IPS DF 4.7 (cell line): ENCODE measurements at regions not wholly inside any gene's neighbourhood (a gene's known extent, or its start where the extent isn't known, plus 50 kb on each side); places are given as distances from the start of the nearest gene placed in this dataset.
"Not testable (repeated sequence)": the region's sequence is repeated elsewhere in the genome, so short reads cannot be mapped to it uniquely, and the experiment has no call there.

ENCODE experiments used
- DNase-seq: peaks from one replicate; pipeline ENCODE4 v3.0.0-alpha.2; 2013; ENCODE audit warnings: low spot score; ENCODE audit errors: extremely low read depth

DNA sequence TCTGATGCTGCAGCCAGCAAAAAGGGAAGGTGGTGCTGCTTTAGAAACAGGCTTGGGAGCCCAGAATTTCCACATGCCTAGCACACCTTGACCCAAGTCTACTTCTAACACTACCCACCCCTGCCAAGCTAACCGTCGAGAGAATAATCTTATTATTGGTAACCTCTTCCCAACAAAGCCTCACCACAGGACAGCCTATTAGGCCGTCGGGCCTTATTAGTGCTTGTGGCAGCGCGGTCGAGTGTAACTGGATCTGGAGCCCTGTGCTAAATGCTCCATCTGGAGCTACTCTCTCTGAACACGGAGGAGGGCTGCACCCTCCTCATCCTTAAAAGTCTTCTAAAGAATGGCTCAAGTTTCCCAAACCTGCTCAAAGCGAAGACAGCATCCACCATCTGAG, 165.5 kb upstream of the NFIA start:
- no peak for DNase-seq

DNA sequence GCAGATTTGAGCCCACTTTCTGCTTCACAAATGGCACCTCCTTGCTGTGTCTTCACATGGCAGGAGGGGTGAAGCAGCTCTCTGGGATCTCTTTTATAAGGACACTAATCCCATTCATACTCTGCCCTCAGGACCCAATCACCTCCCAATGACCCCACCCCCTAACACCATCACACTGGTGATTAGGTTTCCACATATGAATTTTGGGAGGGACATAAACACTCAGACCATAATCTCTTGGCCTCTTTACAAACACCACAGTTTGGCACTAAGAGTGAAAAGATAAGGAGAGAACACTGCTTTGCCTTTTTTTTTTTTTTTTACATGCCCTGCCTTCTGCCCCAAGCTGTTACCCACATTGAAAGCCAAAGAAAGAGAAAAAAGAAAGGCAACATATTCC, 166.2 kb upstream of the NFIA start:
- DNase-seq = no peak

DNA sequence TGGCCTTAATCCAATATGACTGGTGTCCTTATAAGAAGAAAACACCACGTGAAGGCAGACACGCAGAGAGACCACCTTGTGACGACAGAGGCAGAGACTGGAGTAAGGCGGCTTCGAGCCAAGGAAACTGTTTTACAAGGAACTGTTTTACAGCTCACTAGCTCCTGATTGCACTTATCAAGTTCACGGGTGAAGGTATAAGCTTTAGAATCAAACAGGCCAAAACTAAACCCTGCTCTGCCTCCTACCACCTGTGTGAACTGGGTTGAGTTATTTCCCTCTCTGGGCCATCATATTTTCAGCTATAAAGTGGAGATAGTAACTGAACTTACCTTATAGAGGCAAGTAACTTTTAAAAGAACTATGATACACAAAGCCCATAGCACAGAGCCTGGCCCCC, 166.9 kb upstream of the NFIA start:
- no peak for DNase-seq

DNA sequence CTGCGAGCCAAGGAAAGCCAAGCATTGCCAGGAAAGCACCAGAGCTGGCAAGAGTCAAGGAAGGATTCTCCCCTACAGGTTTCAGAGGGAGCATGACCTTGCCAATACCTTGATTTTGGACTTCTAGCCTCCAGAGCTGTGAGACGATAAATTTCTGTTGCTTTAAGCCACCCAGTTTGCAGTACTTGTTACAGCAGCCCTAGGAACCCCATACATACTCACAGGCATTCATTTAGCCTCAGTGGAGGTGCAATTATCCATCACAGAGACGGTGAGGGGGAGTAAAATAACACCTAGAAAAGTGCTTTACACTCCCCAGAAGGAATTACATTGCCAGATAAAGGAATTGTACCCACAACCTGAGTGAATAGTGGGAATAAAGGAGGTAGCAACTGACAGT, 167.4 kb upstream of the NFIA start:
- no peak for DNase-seq

DNA sequence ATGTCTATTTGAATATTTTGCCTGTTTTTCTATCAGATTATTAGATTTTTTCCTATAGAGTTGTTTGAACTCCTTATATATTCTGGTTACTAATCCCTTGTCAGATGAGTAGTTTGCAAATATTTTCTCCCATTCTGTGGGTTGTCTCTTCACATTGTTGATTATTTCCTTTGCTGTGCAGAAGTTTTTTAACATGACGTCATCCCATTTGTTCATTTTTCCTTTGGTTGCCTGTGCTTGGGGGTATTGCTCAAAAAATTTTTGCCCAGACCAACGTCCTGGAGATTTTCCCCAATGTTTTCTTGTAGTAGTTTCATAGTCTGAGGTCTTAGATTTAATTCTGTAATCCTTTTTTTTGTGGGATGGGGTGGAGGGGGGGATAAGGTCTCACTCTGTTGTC, 168.7 kb upstream of the NFIA start:
- DNase-seq = not testable (repeated sequence)

DNA sequence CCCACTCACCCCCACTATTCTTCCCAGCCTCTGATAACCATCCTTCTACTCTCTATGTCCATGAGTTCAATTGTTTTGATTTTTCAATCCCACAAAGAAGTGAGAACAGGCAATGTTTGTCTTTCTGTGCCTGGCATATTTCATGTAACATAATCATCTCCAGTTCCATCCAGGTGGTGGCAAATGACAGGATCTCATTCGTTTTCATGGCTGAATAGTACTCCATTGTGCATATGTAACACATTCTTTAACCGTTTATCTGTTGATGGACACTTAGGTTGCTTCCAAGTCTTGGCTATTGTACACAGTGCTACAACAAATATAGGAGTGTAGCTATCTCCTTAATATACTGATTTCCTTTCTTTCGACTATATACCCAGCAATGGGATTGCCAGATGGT, 169.3 kb upstream of the NFIA start:
- no peak for DNase-seq

DNA sequence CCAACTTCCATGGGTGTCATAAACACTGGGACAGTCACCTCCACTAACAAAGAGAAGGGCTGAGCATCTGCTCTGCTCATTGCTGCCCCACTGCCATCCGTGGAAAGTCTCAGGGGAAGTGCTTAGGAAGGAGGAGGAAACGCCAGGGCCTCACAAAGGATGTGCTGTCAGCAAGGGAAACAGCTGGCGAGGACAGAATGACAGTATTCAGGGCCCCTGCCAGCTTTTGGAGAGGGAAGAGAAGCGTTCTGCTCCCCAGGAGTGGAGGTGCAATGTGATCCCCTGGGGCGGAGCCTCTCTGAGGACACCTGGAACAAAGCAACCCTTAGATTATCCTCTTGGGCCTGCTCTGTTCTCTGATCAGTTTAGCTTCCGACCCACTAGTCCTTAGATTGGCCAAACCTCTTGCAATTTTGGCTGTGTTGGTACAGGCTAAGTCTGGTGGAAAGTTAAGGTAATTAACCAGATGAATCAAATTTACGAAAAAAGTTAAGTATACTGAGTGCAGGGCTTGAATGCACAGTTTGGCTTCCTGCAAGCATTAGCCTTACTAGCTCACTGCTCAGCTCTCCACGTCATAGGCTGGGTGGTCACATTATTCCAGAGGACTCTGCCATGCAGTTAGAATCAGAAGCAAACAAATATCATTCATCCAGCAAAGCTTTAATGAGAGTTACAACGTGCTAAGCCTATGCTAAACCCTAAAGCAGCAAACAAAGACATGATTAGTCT, 170.2 kb upstream of the NFIA start:
- no peak for DNase-seq

DNA sequence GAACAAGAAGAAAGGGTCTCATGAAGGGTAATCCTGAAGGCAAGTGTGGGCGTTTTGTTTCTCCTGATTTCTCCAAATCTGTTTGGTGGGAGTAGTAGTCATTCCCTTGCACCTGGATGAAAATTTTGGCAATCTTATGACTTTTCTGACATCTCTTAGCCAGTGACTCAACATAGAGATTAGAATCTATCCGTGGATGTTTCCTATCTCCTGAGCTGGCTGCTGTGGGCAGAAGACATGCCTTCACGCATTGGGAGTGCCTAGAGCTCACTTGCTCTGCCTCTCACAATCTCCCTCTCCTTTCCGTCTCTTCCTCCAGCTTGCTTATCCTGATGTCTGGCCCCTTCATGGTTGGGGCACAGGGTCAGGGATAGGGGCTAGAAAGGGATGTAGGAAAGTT, 174.2 kb upstream of the NFIA start:
- no peak for DNase-seq

DNA sequence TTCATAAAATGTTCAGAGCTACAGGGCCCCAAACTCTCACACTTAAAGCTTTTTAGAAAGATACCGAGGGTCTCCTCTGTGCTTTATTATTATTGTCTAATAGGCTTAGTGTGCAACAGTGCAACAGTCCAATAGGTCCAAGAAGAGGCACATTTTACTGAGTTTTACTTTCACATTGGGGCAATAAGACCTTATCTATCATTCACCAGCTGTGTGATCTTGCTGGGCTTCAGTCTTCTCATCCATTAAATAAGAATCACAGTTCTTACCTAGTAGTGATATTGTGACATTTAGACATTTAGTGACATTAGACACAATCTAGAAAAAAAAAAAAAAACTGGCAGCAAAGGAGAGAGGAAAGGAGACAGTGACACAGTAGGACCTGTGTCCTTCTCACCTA, 175.8 kb upstream of the NFIA start:
- no peak for DNase-seq

DNA sequence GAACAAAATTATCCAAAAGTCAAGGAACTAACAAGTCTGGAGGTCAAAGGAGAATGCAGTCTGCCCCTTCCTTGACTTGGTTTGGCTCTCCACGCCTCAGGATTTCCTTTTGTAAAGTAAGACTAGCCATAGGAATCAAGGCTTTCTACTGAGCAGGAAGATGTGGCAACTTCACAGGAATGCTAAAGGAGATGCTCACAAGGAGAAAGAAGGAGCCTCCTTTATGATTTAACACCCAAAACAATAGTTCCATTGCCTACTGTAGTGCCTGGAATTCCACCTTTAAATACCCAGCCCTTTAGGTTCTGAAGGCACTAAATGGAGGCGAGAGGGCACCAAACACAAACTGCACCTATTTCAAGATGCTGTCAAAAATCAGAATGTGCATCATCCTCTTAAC, 176.3 kb upstream of the NFIA start:
- peak; percentile 44 for DNase-seq

DNA sequence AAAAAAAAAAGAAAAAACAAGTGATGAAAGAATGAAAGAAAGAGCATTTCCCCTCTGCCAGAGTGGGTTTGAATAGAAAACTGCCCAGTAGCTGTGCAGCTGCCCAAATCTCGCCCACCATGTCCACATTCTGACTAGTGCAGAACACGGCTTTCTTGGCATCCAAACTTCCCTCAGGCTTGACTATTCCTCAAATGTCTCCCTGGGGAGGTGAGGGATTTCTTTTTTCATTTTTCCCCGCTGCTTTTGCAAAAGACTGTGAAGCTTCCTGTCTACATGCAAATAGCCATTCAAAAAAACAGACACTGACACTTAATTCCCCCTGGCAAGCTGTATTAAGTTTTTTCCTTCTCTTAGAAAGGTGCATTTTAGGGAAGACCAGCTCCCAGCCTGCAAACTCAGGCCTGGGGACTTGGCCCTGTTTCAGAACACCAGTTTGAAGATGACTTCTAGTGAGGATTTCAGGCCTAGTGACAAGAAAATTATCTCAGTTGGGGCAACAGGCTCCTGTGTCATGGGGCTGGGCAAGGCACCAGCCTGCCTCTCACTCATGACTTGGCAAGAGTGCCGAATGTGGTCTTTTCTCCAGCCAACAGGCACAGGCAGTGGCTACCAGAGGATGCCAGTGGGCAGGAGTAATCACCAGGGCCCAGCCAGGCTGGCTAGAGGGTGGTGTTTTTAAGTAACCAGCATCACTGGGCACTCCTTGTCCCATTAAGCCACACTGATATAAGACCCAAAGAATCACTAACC, 178.1 kb upstream of the NFIA start:
- no peak for DNase-seq

DNA sequence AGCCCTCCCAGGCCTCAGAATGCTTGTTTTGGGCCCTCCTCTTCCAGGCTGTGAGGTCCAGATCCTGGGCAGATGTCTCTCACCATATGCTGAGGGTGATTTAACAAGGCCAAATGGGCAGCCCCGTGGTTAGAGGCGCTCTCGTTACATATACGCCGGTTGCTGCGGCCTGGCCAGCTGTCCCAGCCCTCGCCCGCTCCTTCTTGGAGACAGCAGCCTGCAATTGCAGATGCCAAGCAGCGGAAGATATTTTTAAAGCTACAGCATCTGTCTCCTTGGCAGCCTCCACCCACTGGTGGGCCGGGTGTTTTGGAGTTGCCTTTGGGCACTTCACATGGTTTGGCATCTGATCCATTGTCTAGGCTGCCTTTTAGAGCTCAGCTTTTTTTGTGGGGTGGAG, 178.8 kb upstream of the NFIA start:
- no peak for DNase-seq

DNA sequence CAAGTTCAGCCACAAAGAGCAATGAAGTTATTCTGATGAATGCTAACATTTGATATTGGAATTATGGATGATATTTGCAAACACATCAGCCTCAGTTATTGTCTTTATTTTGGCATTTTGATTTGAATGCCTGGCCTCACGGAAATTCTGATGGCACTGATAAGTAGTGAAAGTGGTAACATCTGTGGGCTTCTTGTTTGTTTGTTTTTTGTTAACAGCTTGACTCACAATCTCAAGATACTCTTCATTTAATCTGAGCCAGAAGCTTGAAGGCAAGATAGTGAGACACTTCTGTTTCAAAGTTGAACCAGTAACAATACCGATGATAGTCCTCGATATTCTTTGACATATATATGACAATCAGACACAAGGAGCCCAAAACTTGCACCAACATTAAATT, 182.9 kb upstream of the NFIA start:
- no peak for DNase-seq

DNA sequence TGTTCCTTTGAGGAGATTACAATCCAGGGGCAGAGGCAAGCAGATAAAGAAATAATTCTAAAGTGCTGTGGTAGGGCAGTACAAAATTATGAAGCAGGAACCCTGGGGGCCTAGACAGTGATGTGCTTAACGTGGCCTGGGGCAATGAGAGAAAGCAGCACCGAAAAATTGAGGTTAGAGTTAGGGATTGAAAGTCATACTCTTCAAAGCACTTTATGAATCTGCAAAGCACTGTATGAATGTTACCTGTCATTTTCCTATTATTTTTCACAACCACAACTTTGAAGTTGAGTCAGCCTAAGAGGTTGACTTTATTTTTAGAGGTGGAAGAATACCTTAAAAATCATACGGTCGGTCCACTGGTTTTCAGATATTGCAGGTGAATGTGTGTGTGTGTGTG, 183.4 kb upstream of the NFIA start:
- DNase-seq = no peak

DNA sequence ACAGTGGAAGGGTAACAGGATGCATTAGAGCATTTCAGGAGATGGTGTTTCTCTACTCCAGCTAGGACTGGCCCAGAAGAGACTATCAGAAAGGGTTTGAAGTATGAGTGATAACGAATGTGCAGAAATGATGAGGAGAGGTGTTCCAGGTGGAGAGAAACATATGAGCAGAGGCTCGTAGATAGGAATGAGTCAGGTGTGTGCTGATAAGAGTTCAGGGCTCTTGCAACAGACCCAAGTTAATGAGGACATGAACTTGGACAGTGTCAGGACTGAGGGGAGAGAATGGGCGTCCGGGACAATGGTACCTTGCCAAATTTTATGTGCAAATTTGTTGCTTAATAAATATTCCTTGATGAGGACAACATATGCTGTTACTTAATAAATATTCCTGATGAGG, 183.9 kb upstream of the NFIA start:
- no peak for DNase-seq

DNA sequence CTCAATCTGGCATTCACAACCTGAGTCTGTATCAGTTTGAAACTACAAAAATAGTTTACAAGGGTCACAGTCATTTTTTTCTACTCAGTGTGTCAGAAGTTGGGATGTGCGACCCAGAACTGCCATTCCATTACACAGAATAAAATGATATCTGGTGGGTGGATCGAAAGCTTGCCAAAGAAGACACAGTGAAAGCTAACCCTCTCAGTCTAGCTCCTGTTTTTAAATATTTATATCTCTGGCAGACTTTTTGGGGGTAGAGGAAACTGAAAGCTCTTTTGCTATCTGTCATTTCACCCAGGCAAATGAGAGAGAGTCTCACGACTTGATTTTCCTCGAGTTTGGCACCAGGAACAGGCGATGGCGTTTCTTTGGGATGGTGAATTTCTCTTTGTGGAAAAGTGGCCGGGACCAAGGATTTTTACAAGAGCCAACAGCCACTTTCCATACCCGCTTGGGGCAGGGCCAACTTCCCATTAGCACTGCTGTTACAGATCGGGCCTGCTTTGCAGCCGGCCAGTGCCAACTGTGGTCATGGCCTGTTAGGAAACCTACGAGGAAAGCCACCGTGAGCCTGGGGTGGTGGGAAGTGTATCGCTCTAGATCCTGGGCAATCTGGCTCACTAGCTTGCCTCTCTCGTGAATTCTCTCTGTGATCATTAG, 185.5 kb upstream of the NFIA start:
- DNase-seq = no peak

DNA sequence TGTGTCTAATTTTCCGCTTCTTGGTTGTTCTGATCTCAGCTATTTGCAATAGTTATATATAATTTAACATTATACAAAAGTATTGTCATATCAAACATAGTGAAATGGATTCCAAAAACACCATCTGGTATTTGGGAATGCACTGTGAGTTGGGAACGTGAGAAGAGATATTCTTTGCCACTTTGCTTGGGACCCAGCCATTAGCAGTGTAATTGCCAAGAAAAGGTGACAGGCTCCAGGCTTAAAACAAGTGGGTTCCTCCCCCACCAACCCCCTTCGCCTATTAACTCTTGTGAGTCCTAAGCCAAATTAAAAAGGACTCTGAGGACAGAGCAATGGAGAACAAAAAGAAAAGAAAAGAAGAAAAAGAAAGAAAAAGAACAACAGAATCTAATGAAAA, 186.7 kb upstream of the NFIA start:
- DNase-seq = no peak

DNA sequence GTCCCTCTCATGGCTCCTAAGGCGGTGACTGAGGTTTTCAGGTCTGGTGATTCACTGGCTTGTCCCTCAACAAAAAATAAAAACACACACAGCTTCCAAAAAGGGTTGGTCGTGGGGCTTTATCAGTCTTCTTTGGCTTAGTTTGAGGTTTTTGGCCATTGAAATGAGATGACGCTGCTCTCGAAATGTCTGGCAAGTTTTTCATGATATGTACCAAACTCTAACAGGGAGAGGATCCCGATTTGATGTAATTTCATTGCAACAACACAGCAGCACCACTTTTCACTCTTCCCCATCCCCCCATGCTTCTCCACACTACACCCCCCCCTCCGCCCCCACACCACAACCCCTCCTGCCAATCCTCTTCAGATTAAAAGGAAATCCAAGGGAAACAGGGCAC, 187.1 kb upstream of the NFIA start:
- no peak for DNase-seq

DNA sequence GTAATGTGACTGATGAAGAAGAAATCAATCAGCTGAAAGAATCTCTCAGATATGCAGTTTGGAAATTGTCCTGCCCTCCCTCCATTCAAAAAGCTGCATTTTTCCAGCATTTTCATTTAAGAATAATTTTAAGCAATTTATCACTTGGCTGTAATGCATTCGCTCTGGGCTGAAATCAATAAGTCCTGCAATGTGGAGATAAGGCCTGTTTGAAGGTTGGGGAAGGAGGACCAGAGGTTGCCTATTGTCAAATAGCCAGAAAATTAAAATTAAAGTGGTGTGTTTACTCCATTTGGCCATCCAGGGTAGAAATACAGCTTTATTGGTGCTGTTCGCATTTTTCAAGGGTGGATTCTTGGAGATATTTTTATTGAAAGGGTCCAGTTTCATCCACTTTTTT, 187.6 kb upstream of the NFIA start:
- no peak for DNase-seq

DNA sequence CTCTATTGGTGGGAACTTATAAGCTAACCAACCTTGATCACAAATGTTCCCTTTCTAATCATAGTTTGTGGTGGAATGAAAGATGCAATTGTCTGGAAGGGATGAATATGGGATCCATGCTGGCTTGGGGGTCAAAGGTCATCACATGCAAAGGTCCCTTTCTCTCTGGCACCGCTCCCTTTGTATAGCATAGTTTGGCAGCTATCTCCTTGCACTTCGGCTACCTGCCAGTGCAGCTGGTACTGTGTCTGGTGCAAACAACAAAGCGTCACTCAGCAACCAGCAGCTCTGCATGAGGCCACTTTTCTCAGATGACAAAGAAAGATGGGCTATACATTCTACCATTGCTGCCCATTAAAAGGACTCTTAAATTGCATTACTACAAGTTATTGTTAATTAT, 188.2 kb upstream of the NFIA start:
- no peak for DNase-seq

DNA sequence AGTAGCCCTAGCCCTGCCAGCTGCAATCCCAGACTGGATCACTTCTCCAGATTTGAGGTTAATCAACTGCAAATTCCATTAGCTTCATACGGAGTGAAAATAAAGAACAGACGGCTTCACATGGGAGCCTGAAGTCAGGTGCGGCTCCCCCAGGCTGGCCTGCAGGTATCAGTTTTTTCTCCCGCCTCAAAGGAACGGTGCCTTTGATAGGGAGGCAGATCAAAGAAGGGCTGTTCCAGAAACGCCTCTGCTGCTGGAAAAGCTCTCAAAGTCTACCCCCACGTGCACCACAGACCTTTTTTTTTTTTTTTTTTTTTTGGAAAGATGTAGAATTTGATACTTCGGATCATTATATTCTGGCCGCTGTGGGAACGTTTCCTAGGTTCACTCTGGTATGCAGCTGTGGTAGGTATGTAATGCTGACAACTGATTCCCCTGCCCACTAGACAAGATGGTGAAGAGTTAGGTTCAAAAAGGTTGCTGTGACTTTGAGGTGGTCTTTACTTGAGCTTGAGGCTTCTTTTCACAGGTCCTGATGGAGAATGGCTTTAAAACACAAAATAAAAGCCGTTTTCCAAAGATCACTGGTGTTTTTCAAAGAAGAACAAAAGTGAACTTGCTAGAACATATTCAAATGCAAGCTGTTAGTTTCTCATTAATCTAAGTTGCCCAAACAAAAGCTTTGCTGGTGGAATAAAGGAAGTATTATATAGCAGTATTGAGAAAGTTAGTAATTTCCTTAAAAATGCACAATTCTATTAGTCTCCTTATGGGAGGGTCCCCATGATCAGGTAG, 189.0 kb upstream of the NFIA start:
- DNase-seq = no peak

DNA sequence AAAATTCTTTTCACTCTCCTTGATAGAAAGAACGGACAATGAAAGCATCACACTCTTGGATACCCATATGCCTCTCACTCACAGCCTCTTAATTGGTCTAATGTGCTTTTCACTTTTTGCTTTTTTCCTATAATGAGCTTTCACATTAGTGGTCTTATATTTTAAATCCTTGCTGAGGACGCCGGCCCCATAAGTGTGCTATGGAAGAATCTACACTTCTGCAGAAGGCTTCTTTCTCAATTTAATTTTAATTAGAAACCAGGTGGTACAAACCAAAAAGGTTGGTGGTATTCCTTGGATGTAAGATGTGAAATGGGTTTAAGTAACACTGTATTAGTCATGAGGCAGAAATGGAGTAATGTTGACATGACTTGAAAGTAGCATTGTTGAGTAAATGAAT, 190.6 kb upstream of the NFIA start:
- DNase-seq = no peak
